GM12878 (cell line): ENCODE measurements at regions not wholly inside any gene's neighbourhood (a gene's known extent, or its start where the extent isn't known, plus 50 kb on each side); places are given as distances from the start of the nearest gene placed in this dataset.

Source experiments
- ATAC-seq: fragments of 200-7000 bp; cut with Tn5 transposase; 3 replicates; pipeline ENCODE4 v1.9.1; 2020; ENCODE audit warnings: mild to moderate bottlenecking, moderate library complexity
- BruUV-seq: library from RNA; stranded (reverse); fragments of 400-500 nt; replicated peaks from 2 replicates; lab custom pipeline; 2021; lab: Mats Ljungman, UMichigan
- CTCF ChIA-PET: fragments of 300-600 bp; sonication (Branson Sonifier 250); formaldehyde crosslinking; extraction: SDS; loops from one replicate; lab custom pipeline; 2021; ENCODE audit warnings: inconsistent platforms; lab: Yijun Ruan, JAX
- POLR2A ChIA-PET: fragments of 350-600 bp; formaldehyde crosslinking; extraction: SDS; loops from one replicate; lab custom pipeline; 2021; ENCODE audit warnings: inconsistent platforms; lab: Charles Lee
- RAD21 ChIA-PET: fragments of 300-600 bp; sonication (Branson Sonifier 250); formaldehyde crosslinking; loops from one replicate; lab custom pipeline; 2023; ENCODE audit warnings: antibody characterized with exemption; ENCODE audit not compliant: unreplicated experiment; lab: Charles Lee
- SMC1A ChIA-PET: fragments of 300-600 bp; sonication (Branson Sonifier 250); formaldehyde crosslinking; loops from one replicate; lab custom pipeline; 2023; ENCODE audit not compliant: unreplicated experiment, uncharacterized antibody; lab: Charles Lee
- DNase-seq: peaks from one replicate; pipeline ENCODE4 v3.0.0-alpha.2; 2011; ENCODE audit warnings: low read depth, low spot score
- FAIRE-seq: peaks from 3 replicates; lab custom pipeline; 2011; peaks lifted over from hg19 to GRCh38; lab: Jason Lieb, UNC
- H2AFZ ChIP-seq: 2 replicates; pipeline ENCODE4 v1.6.0; 2011; ENCODE audit warnings: low read depth, low read length, control low read depth; ENCODE audit not compliant: control insufficient read depth
- H3K27ac ChIP-seq: 2 replicates; pipeline ENCODE4 v1.5.1; 2011; ENCODE audit warnings: control low read depth; ENCODE audit not compliant: control insufficient read depth, insufficient read depth
- H3K27me3 ChIP-seq, 2 experiments: replicated peaks in 1 of 2; 2 replicates each; pipeline versions ENCODE4 v1.6.0 to v1.6.1; 2011; ENCODE audit warnings: low read length in 1 of 2; ENCODE audit not compliant: control insufficient read depth in 2 of 2, insufficient read depth in 2 of 2
- H3K36me3 ChIP-seq, 2 experiments: 2 replicates each; pipeline ENCODE4 v1.5.1; 2011; ENCODE audit warnings: low read length in 1 of 2; ENCODE audit not compliant: control insufficient read depth in 2 of 2, insufficient read depth in 2 of 2
- H3K4me1 ChIP-seq: 2 replicates; pipeline ENCODE4 v1.6.1; 2011; ENCODE audit warnings: mild to moderate bottlenecking, low read length, moderate library complexity, mixed read lengths; ENCODE audit not compliant: control insufficient read depth, insufficient read depth
- H3K4me2 ChIP-seq: 2 replicates; pipeline ENCODE4 v1.6.0; 2011; ENCODE audit warnings: control low read depth; ENCODE audit not compliant: control insufficient read depth, insufficient read depth
- H3K4me3 ChIP-seq: fragments of 200-600 bp; sonication (generic); 2 replicates; pipeline ENCODE4 v1.5.1; 2016
- H3K79me2 ChIP-seq: 2 replicates; pipeline ENCODE4 v1.6.0; 2011; ENCODE audit warnings: low read length; ENCODE audit not compliant: control insufficient read depth, insufficient read depth
- H3K9ac ChIP-seq: 2 replicates; pipeline ENCODE4 v1.8.0; 2011; ENCODE audit warnings: low read length, control low read depth, mixed read lengths; ENCODE audit not compliant: control insufficient read depth, insufficient read depth
- H3K9me3 ChIP-seq: replicated peaks from 3 replicates; pipeline ENCODE4 v1.5.1; 2011; ENCODE audit warnings: mild to moderate bottlenecking, low read length; ENCODE audit not compliant: control insufficient read depth, insufficient read depth
- H4K20me1 ChIP-seq: 2 replicates; pipeline ENCODE4 v1.6.0; 2011; ENCODE audit not compliant: control insufficient read depth, insufficient read depth
- EGR1 ChIP-seq, 2 experiments: IDR thresholded peaks; 1 replicate in 1 of 2; 2 replicates in 1 of 2; pipeline ENCODE4 v1.6.1; 2011 to 2012; ENCODE audit warnings: low read depth in 2 of 2, low read length in 2 of 2, borderline replicate concordance in 1 of 2, mild to moderate bottlenecking in 1 of 2, moderate library complexity in 1 of 2
- ESRRA ChIP-seq: IDR thresholded peaks from 2 replicates; pipeline ENCODE4 v1.6.1; 2012; ENCODE audit warnings: mild to moderate bottlenecking, low read length, improper control_type of control experiment
- FOXM1 ChIP-seq: IDR thresholded peaks from 2 replicates; pipeline ENCODE4 v1.6.1; 2012; ENCODE audit warnings: low read depth, mild to moderate bottlenecking, inconsistent platforms, low read length, moderate library complexity
- MTA2 ChIP-seq: fragments of 450-650 bp; IDR thresholded peaks from 2 replicates; pipeline ENCODE4 v1.6.1; 2016; ENCODE audit warnings: low read depth, mild to moderate bottlenecking, moderate library complexity
- MTA3 ChIP-seq: IDR thresholded peaks from 2 replicates; pipeline ENCODE4 v1.6.1; 2012; ENCODE audit warnings: low read length, inconsistent platforms, borderline replicate concordance
- SIX5 ChIP-seq: IDR thresholded peaks from 2 replicates; pipeline ENCODE4 v1.6.1; 2011; ENCODE audit warnings: mild to moderate bottlenecking, low read depth, low read length, moderate library complexity; ENCODE audit not compliant: severe bottlenecking
- SMARCA5 ChIP-seq: fragments of 450-650 bp; IDR thresholded peaks from 2 replicates; pipeline ENCODE4 v1.6.1; 2017; ENCODE audit warnings: mild to moderate bottlenecking
- TCF3 ChIP-seq: IDR thresholded peaks from 2 replicates; pipeline ENCODE4 v1.6.1; 2012; ENCODE audit warnings: low read depth, mild to moderate bottlenecking, low read length, borderline replicate concordance; ENCODE audit not compliant: insufficient read depth
- ZNF622 ChIP-seq: fragments of 450-650 bp; IDR thresholded peaks from 2 replicates; pipeline ENCODE4 v1.6.1; 2017; ENCODE audit warnings: mild to moderate bottlenecking, inconsistent platforms
- WGBS: methylation state at CpG from one replicate; pipeline ENCODE4 v1.1.6; 2016; ENCODE audit warnings: low lambda C conversion rate; ENCODE audit not compliant: insufficient replicate concordance, insufficient coverage; ENCODE audit errors: missing lambda C conversion rate; 5-methylcytosine and 5-hydroxymethylcytosine counted together
- in situ Hi-C: fragments of 300-500 bp; cut with MboI; formaldehyde crosslinking; loops from 9 replicates; pipeline ENCODE4 v1.14.3; 2018; ENCODE audit warnings: mixed read lengths
- intact Hi-C: fragments of 100-400 bp; cut with micrococcal nuclease; formaldehyde crosslinking; loops from one replicate; pipeline ENCODE4 v1.14.2; 2022; ENCODE audit not compliant: unreplicated experiment
- TF ChIP-seq, protein P1 (sequence below): fragments of 150-350 bp; IDR thresholded peaks from 2 replicates; pipeline ENCODE4 v1.6.1; 2016; ENCODE audit warnings: low read depth, low read length
- TF ChIP-seq, protein P2 (sequence below): fragments of 450-650 bp; IDR thresholded peaks from 2 replicates; pipeline ENCODE4 v1.6.1; 2018; ENCODE audit warnings: borderline replicate concordance, mild to moderate bottlenecking; ENCODE audit not compliant: partially characterized antibody
- TF ChIP-seq, protein P3 (sequence below): IDR thresholded peaks from 2 replicates; pipeline ENCODE4 v1.6.1; 2012; ENCODE audit warnings: low read depth, low read length, improper control_type of control experiment

DNA sequence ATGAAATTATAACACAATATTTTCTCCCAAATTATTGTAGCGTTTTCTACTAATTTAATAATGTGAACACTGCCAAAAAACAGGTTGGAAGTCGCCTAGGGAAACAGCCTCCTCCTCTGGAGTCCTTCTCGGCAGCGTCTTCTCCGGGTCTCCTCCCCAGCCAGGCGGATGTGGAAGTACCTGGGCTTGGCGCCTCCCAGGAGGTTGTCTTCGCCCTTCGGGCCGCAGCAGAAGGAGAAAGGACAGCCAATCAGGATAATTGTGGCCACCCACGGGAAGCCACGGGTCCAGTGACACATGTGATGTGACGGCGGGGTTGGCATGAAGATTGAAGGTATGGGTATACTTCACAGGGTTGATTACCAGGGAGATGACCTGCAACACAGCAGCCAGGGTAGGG, 491.2 kb downstream of the PYDC2 start:
- ChIA-PET POLR2A (no interaction called here), CTCF (no interaction called here), RAD21 (no interaction called here), SMC1A (no interaction called here)
- no peaks in the 10 kb centered on the region for H4K20me1 ChIP-seq
- no peaks in the 10 kb centered on the region for H3K27me3 ChIP-seq
- no peak overlapping the region for H3K27ac ChIP-seq
- H3K9me3 ChIP-seq = no peaks in the 10 kb centered on the region; the same call in 2 of the 3 replicates
- no peak overlapping the region for H3K9ac ChIP-seq
- DNase-seq = no peak
- H2AFZ ChIP-seq = no peak overlapping the region
- no peak for ATAC-seq
- 58% methylated on average over 14 of the region's 14 CpGs for WGBS
- BruUV-seq = no TSS peak
- H3K36me3 ChIP-seq = no peaks in the 10 kb centered on the region
- no peak for FAIRE-seq
- H3K4me2 ChIP-seq = no peak overlapping the region
- no peak overlapping the region for H3K4me3 ChIP-seq
- intact Hi-C loops (no loop called here), in situ Hi-C loops (no loop called here)
- H3K4me1 ChIP-seq = no peaks in the 10 kb centered on the region
- no peaks in the 10 kb centered on the region for H3K79me2 ChIP-seq
- no peak for TF ChIP-seq MTA3

DNA sequence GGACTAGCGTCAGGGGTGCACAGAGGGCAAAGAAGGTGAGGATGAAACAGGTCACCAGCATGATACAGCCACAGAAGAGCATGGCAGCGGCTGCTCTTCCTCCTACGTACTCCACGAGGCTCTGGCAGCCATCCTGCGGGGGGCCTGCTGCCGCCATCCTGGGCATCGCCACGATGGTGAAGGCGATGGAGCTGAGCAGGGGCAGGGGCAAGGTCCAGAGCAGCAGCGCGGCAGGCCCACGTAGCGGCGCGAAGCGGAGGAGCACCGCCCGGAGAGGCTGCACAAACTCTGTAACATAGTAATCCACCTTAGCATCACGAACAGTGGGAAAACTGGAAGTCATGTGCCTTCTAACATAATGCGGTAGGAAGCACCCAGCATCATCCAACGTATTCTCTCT, 491.6 kb downstream of the PYDC2 start:
- BruUV-seq = no TSS peak
- no peaks in the 10 kb centered on the region for H4K20me1 ChIP-seq
- in situ Hi-C loops = no loop called here
- 71% methylated on average over 20 of the region's 21 CpGs for WGBS
- intact Hi-C loops = no loop called here
- DNase-seq = no peak
- no peaks in the 10 kb centered on the region for H3K36me3 ChIP-seq
- ATAC-seq = no peak
- H2AFZ ChIP-seq = no peak overlapping the region
- ChIA-PET SMC1A (no interaction called here), POLR2A (no interaction called here), RAD21 (no interaction called here), CTCF (no interaction called here)
- no peaks in the 10 kb centered on the region; the same call in 2 of the 3 replicates for H3K9me3 ChIP-seq
- H3K4me1 ChIP-seq = no peaks in the 10 kb centered on the region
- no peaks in the 10 kb centered on the region for H3K79me2 ChIP-seq
- no peaks in the 10 kb centered on the region for H3K27me3 ChIP-seq
- FAIRE-seq = no peak
- H3K27ac ChIP-seq = no peak overlapping the region
- no peak overlapping the region for H3K4me3 ChIP-seq
- H3K4me2 ChIP-seq = no peak overlapping the region
- no peak overlapping the region for H3K9ac ChIP-seq
- TF ChIP-seq EGR1 (IDR thresholded peaks at IDR 0.05; ENCODE audit: borderline replicate concordance in 1 of 2, low read depth in 2 of 2, low read length in 2 of 2) (no peak), FOXM1 (no peak), MTA2 (no peak), ZNF622 (no peak), SMARCA5 (no peak), ESRRA (no peak), TCF3 (no peak), SIX5 (no peak)
- TF ChIP-seq, protein P1, sequence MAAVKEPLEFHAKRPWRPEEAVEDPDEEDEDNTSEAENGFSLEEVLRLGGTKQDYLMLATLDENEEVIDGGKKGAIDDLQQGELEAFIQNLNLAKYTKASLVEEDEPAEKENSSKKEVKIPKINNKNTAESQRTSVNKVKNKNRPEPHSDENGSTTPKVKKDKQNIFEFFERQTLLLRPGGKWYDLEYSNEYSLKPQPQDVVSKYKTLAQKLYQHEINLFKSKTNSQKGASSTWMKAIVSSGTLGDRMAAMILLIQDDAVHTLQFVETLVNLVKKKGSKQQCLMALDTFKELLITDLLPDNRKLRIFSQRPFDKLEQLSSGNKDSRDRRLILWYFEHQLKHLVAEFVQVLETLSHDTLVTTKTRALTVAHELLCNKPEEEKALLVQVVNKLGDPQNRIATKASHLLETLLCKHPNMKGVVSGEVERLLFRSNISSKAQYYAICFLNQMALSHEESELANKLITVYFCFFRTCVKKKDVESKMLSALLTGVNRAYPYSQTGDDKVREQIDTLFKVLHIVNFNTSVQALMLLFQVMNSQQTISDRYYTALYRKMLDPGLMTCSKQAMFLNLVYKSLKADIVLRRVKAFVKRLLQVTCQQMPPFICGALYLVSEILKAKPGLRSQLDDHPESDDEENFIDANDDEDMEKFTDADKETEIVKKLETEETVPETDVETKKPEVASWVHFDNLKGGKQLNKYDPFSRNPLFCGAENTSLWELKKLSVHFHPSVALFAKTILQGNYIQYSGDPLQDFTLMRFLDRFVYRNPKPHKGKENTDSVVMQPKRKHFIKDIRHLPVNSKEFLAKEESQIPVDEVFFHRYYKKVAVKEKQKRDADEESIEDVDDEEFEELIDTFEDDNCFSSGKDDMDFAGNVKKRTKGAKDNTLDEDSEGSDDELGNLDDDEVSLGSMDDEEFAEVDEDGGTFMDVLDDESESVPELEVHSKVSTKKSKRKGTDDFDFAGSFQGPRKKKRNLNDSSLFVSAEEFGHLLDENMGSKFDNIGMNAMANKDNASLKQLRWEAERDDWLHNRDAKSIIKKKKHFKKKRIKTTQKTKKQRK = no peak
- TF ChIP-seq, protein P2, sequence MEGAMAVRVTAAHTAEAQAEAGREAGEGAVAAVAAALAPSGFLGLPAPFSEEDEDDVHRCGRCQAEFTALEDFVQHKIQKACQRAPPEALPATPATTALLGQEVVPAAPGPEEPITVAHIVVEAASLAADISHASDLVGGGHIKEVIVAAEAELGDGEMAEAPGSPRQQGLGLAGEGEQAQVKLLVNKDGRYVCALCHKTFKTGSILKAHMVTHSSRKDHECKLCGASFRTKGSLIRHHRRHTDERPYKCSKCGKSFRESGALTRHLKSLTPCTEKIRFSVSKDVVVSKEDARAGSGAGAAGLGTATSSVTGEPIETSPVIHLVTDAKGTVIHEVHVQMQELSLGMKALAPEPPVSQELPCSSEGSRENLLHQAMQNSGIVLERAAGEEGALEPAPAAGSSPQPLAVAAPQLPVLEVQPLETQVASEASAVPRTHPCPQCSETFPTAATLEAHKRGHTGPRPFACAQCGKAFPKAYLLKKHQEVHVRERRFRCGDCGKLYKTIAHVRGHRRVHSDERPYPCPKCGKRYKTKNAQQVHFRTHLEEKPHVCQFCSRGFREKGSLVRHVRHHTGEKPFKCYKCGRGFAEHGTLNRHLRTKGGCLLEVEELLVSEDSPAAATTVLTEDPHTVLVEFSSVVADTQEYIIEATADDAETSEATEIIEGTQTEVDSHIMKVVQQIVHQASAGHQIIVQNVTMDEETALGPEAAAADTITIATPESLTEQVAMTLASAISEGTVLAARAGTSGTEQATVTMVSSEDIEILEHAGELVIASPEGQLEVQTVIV = no peak
- TF ChIP-seq, protein P3, sequence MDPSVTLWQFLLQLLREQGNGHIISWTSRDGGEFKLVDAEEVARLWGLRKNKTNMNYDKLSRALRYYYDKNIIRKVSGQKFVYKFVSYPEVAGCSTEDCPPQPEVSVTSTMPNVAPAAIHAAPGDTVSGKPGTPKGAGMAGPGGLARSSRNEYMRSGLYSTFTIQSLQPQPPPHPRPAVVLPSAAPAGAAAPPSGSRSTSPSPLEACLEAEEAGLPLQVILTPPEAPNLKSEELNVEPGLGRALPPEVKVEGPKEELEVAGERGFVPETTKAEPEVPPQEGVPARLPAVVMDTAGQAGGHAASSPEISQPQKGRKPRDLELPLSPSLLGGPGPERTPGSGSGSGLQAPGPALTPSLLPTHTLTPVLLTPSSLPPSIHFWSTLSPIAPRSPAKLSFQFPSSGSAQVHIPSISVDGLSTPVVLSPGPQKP = no peak
